SKM-1 treated with dmso at 0.1 percent for 144 hours (cell line): ENCODE measurements at regions not wholly inside any gene's neighbourhood (a gene's known extent, or its start where the extent isn't known, plus 50 kb on each side); places are given as distances from the start of the nearest gene placed in this dataset.
A peak's percentile ranks its signal among the peaks of the same experiment; 100 is the strongest.

Source experiments
- DNase-seq: peaks from one replicate; lab custom pipeline; 2025; ENCODE audit not compliant: unreplicated experiment; lab: John Stamatoyannopoulos, UW

DNA sequence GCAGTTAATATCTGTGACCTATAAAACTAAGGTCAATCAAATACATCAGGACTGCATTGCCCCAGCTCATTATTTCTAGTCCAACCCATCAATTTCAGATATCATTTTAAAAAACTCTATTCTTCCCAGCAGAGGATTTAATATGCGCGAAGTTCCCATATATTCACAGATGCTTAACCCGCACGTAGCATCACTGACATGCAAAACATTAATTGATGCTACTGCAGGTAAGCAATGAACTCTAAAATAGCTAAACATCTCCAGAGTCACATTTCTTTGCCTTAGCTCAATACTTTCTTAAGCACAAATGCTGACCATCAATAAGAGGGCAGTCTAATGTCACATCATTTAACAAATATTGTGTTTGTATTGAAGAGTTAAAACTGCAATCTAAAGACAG, 586.6 kb upstream of the CDH18 start:
- DNase-seq = no peak

DNA sequence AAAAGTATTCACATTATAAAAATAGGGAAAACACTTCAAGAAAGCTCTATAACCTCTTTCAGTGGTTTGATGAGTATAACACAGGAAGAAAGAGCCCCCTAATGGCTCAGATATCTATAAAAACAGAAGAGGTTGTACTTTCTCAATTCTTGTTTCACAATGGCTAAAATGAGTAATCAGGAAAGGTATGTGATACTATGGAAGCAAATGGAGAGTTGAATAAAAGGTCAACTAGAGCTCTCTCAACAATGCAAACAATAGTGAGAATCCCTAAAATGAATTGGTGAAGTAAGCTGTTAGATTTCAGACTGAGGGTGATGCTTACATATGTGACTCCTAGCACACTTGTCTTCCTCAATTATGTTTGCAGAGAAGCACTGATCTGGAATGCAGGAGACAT, 584.6 kb upstream of the CDH18 start:
- peak; percentile 23 for DNase-seq

DNA sequence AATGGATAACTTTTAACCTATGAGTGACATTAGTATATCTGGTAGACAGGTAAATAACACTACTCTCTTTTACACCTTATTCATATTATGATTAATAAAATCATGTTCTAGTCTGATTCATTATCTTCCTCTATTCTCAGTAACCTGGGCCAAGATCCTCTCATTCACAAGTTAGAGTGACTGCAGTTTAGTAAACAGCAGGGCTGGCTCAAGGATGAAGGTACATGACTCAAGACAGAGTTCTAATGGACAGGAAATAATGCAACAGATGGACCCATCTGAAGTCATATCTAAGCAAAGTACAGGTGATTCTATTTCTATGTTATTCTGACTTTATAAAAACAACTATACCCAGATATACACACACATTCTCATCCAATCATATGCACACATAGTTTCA, 582.5 kb upstream of the CDH18 start:
- DNase-seq = no peak

DNA sequence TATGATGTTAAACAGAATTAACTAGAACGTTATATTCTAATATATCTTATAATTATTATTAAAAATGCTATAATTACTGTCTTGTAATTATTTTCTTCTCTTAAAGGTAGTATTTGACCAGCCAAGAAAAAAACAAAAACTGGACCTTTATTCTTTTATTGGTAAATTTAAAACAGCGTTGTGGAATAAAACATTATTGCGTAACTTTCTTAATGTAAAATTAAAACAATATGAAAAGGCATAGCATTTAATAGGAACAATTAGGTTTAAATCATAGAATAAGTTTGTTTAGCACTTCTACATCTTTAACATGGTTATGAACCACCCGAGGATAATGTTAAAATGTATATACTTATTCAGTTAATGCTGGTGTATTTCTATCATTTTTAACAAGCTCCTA, 574.5 kb upstream of the CDH18 start:
- no peak for DNase-seq

DNA sequence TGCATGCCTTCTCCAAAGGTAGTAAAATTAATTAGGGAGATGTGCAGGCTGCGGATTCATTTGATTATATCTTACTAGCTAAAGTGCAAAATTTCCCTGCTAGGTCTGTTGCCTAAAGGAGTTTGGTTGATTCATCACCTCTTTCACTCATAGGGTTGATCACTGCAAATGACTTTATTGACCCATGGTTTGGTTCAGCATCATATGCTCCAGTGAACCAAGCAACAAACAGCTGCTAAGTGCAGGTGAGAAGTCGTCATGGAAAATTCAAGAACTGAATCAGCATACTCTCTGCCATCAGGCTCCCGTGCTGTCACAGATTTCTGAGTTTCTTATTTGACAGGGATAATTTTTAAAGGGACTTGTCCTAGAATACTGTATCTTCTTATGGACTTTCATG, 571.8 kb upstream of the CDH18 start:
- no peak for DNase-seq

DNA sequence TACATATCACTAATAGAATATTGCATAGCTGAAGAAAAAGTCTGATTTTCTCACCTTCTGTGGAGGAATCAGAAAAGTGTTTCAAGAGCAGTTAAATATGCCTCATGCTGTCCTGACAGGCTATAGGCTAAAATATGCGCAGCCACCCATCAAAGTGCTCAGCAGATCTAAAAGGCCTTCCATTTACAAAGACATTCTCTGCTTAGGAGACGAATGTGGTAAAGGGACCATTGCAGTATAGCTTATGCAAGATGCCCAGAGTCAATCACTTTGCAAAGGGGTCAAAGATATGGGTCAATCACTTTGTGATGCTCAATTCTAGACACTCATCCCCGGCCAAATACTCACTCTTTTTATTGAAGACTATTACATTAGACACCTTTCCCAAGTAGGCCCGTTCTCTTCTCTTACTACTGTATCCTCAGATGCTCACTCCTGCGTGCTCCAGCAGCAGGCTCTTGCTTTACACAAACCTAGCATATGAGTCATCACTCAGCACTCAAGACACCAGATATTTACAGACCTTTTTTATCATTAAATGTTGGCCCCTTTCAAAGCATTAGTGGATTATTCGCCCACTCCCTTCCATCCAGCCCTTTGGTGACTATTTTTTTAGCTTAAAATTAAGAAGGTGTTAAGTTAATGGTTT, 568.2 kb upstream of the CDH18 start:
- DNase-seq = no peak

DNA sequence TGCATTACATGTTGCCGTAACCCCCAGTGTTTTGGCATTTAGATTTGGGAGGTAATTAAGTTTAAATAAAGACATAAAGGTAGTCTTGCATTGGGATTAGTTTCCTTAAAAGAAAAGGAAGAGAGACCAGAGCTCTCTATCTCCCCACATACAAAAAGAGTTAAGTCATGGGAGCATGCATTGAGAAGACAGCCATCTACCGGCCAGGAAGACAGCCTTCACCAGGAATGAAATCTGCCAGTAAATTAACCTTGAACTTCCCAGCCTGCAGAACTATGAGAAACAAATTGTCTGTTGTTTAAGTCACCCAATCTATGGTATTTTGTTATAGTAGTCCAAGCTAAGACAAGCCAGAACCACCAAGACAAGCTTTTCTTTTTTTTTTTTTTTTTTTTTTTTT, 567.0 kb upstream of the CDH18 start:
- no peak for DNase-seq

DNA sequence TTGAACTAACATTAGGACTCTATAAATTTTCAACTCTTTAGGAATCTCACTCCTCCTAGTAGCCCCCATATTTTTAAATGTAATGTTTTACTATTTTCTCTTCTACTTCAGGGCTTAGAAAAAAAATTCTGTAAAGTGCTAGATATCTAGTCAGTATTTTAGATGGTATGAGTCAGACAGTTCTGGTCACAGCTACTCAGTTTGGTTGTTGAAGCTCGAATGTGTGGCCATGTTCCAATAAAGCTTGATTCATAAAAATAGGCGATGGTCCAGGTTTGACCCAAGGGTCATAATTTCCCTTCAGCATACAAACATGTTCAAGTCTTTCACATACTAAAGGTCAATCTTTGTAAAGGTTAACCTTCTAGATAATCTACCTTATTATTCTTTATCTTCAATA, 566.0 kb upstream of the CDH18 start:
- no peak for DNase-seq

DNA sequence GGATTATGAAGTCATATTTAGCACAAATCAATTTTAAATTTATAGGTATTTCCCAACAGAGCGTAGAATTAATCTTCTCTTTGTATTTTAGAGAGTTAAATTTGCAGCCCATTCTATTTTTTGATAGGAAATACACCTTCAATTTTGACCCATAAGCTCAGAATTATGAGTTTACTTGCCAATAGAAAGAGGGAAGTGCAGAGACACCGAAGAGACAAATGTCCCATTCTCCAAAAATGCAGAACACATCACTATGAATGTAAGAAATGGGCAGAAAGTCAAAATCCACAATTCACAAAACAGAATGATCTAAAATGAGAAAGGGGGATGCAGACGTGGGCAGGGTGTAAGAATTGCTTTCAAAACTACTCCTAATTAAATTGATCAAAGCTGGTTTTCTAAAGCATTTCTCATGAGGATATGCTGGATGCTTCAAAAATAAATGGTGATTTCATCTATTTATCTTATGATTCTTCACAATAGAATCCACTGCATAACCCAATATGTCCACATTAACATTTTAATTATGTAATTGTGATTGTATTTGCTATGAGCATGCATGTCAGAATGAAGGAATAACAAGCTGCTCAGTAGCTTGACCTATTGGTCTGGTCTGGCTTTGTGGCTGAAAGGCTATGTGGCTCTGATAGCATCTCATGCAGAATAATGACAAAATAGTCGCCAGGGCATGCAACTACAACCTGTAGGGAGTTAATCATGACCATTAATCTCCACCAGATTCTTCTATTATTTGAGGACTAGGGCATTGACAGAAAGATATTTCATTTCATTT, 550.1 kb upstream of the CDH18 start:
- no peak for DNase-seq

DNA sequence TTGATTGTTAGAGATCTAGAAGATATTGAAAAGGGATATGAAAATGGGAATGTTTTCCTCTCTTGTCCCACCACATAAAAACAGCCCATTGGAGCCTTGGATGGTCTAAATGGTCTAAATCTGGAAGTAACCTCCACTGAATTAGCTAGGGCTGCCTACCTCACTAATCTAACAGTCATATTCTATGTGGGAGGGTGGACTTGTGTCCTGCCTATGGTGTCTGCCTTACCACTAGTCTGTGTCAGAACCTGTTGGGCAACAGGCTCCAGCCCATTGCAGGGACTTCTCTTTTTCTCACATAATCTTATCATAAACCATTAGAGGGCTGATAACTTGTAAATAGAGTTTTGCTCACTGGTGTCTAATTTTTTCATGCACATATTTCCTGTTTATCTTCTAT, 548.8 kb upstream of the CDH18 start:
- DNase-seq = peak; percentile 92

DNA sequence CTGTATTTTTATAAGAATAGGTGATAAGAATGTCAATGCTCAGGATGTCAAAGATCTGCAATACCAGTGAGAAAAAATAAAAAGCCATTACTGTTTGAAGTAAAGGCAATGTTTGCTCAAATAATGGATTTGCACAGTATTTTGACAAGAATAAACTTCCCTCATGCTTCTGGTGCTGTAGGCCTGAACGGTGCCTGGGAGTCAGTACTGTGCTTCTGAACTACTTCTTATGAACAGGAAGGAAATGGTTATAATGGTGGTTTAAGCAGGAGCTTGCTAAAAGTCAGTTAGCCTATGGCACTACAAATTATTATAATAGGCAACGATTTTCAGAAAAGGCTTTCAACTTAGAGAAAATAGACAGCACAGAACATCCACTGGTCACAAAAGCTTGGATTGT, 548.3 kb upstream of the CDH18 start:
- peak; percentile 45 for DNase-seq

DNA sequence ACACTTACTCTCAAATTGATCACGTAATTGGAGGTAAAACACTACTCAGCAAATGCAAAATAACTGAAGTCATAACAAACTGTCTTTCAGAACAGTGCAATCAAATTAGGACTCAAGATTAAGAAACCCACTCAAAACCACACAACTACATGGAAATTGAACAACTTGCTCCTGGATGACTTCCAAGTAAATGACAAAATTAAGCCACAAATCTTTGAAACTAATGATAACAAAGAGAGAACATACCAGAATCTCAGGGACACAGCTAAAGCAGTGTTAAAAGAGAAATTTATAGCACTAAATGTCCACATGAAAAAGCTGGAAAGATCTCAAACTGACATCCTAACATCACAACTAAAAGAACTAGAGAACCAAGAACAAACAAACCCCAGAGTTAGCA, 540.5 kb upstream of the CDH18 start:
- no peak for DNase-seq

DNA sequence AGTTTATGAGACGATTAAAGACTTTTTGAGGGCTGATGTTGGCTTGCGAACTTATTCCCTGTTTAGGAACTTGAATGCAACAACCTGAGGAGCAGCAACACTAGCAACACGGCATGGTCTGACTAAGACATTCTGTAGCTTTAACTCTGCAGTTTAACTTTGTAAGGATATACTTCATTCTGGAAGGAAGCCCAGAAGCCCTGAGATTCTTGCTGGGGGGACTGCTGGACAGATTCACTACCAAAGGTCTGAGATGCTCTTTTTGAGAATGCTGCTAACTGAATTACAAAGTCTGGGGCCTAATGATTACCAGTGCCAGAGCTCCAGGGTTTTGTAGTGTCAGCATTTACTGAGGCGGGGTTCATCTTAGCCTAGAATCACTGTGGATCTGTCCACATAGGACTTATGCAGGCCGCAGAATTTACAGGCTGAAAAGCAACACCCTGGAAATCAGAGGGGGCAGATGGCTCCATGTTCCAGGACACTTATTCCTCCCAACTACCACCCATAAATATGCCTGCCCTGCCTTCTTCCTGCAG, 537.1 kb upstream of the CDH18 start:
- DNase-seq = no peak

DNA sequence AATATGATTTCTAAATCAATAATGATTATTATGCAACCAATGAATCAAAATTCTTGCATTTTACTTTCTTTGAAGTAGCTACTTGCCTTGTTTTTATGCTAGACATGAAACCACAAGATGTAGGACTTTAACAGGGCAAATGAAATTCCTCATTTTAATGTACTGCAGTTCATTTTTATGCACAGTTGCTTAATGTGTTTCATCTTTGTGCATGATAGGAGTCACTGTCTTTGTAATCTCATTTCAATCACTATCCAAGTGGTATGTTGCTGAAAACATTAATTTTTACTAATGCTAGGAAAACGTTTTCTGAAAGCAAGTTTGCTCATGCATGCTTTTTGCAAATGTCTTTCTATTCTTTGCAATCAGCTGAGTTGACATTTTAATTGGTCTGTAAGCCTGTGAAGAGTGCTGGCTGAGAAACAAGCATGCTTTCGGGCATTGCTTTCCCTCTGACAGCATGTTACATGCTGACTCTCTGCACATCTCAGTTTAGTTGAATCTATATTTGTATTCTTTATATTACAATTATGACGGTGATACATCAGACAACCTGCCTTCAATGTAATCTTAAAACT, 535.0 kb upstream of the CDH18 start:
- no peak for DNase-seq

DNA sequence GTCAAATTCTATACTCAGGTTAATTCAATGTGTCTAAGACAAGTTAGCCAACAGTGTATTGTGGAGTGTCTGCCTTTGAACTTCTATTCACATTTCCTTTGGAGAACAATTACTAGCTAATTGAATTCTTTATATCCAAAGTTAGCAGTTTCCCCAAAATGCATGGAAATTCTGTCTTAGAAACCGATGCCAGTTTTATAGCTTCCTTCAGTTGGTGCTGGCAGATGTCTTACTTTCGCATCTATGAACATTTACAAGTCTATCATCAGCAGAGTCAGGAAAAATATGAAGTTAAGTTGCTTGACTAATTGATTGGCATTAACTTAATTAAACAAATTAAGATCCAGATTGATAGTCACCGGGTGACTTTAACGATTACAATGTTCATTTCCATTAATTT, 527.6 kb upstream of the CDH18 start:
- no peak for DNase-seq

DNA sequence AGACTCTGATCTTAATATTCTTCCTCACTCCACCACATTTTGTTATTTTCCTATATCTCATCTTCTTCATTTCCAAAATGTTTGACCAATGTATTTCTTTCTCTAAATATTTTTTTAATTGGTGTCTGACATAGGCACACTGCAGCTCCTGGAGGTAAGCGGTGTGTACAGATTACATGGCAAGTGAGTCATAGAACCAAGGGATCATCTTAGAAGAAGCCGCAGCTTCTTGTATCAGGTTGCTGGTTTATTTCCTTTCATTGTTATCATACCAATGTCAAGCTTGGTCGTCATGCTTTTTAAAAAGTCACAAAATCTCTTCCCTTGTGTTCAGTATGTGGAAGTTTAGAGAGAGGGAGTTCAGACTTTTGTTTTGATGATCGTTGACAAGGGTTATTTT, 526.1 kb upstream of the CDH18 start:
- no peak for DNase-seq

DNA sequence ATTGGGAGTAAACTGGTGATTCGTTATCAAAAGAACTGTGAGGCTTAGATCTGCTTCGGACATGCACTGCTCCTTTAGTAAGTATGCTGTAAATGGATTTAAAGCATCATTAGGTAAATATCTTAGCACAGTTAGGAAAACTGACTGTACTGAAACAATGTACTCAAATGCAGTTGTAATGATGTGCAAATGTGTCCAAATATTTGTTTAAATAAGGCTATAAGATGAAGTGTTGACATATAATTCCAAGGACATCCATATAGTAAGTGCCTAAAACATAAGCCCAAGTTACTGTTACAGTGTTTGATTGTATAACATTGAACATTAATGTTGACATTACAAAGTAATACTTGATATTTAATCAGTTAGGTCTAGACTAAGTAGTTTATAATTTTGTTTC, 512.5 kb upstream of the CDH18 start:
- no peak for DNase-seq

DNA sequence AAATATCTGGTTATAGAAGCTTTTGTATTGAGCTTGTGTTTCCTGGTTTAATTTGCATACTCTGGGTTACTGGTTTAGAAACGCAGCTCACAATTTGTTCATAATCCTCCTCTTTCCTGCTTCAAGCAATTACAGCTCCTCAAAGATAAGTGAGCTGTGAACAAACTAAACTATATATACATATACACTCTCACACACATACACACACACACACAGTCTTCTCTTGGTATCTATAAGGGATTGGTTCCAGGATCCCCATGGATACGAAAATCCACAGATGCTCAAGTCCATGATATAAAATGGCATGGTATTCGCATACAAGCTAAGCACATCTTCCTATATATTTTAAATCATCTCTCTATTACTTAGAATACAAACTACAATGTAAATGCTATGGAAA, 510.9 kb upstream of the CDH18 start:
- DNase-seq = no peak

DNA sequence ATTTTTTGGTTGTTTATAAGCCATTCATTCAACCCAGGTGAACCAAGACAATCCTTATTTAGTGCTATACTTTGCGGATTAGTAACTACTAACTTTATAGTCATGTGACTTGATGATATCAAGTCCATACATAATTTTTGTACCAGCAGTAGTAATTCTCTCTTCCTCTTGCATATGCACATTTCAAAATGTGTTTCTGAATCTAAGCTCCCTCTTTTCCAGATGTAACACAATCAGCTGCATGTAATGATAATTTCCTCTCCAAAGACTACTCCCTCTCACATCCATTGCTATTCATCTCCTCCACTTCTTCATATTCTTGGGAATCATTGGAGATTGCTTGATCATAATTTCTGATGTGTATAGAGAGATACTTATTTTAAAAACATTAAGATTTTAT, 510.1 kb upstream of the CDH18 start:
- DNase-seq = no peak

DNA sequence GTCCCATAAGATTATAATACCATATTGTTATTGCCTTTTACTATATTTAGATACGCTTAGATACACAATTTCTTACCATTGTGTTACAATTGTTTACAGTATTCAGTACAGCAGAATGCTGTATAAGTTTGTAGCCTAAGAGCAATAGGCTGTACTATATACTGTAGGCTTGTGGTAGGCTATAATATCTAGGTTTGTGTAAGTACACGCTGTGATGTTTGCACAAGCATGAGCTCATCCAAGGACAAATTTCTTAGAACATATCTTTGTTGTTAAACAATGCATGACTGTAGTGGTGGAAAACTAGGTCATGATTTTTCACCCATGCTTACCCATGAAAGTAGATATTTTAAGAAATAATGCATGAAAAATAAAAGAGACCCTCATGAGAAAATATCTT, 509.4 kb upstream of the CDH18 start:
- no peak for DNase-seq

DNA sequence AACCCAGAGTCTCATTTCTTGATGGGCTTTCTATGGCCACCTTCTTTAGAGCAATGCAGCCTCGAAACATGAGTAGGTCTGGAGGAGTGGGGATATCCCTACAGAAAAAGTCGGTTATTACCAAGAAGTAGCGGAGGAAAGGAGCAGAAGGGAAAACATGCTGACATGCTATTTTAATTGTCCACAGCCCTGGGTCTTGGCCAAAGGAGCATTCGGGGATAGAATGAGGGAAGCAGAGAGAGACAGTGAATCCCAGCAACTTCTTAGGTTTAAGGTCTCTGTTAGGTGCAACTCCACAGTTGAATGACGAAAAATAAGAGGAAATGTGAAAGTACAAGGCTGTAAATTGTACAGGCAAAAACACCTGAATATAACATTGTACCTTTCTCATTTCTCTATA, 506.7 kb upstream of the CDH18 start:
- DNase-seq = no peak

DNA sequence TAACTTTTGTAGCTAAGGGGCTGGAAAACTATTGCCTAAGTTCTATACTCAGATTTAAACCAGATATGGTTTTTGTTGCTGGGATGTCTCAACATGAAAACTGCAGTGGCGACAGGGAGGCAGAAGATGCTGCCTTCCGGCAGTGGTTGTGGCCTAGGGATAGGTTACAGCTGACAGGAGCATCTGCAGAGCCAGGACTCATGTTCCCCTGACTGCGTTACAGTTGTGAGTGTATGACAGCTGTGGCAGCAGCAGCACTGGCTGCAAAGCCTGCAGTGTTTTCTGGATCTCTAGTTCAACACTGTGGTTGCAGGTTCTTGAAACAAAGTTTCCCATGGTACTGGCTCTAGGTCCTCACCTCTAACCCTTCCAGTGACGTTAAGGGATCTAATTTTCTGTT, 498.8 kb upstream of the CDH18 start:
- no peak for DNase-seq
